Liver (tissue), 8 donors: ENCODE measurements at regions not wholly inside any gene's neighbourhood (a gene's known extent, or its start where the extent isn't known, plus 50 kb on each side); places are given as distances from the start of the nearest gene placed in this dataset.

Experiments used
- DNase-seq: peaks from one replicate; pipeline ENCODE4 v3.0.0-alpha.2; 2017; ENCODE audit warnings: low spot score
- H3K27ac ChIP-seq, 2 donors: one replicate each; pipeline ENCODE4 v1.7.0; 2013; ENCODE audit warnings: inconsistent platforms in 2 of 2, low read length in 2 of 2, control low read depth in 1 of 2, low read depth in 1 of 2, mild to moderate bottlenecking in 1 of 2
- H3K27me3 ChIP-seq, 4 donors: one replicate each; pipeline versions ENCODE4 v1.6.1 to v1.7.0; 2013; ENCODE audit warnings: low read length in 3 of 4, inconsistent platforms in 1 of 4, mild to moderate bottlenecking in 1 of 4, moderate library complexity in 1 of 4; ENCODE audit not compliant: control insufficient read depth in 4 of 4, insufficient read depth in 4 of 4
- H3K36me3 ChIP-seq, 4 donors: one replicate each; pipeline versions ENCODE4 v1.6.1 to v1.7.0; 2013; ENCODE audit warnings: low read length in 3 of 4, mild to moderate bottlenecking in 3 of 4, low read depth in 1 of 4, moderate library complexity in 1 of 4; ENCODE audit not compliant: control insufficient read depth in 4 of 4, insufficient read depth in 3 of 4
- H3K4me1 ChIP-seq, 4 donors: one replicate each; pipeline versions ENCODE4 v1.6.1 to v1.7.0; 2013; ENCODE audit warnings: low read length in 3 of 4, mild to moderate bottlenecking in 3 of 4, moderate library complexity in 1 of 4; ENCODE audit not compliant: control insufficient read depth in 4 of 4, insufficient read depth in 4 of 4
- H3K4me3 ChIP-seq, 3 donors: one replicate each; pipeline versions ENCODE4 v1.6.1 to v1.7.0; 2013; ENCODE audit warnings: low read length in 3 of 3, control low read depth in 1 of 3, low read depth in 1 of 3, mild to moderate bottlenecking in 1 of 3
- H3K9ac ChIP-seq, 2 donors: one replicate each; pipeline ENCODE4 v1.7.0; 2013; ENCODE audit warnings: low read length in 2 of 2, mild to moderate bottlenecking in 2 of 2, moderate library complexity in 2 of 2, control low read depth in 1 of 2, low read depth in 1 of 2
- H3K9me3 ChIP-seq, 4 donors: one replicate each; pipeline versions ENCODE4 v1.6.1 to v1.7.0; 2013; ENCODE audit warnings: low read length in 3 of 4; ENCODE audit not compliant: control insufficient read depth in 4 of 4
- FOXA1 ChIP-seq: IDR thresholded peaks from 2 replicates; pipeline ENCODE4 v1.6.1; 2016; ENCODE audit warnings: antibody characterized with exemption
- FOXA2 ChIP-seq: IDR thresholded peaks from 2 replicates; pipeline ENCODE4 v1.6.1; 2016; ENCODE audit warnings: antibody characterized with exemption
- GABPA ChIP-seq, 2 donors: IDR thresholded peaks in 1 of 2; conservative IDR thresholded peaks in 1 of 2; 2 replicates each; pipeline ENCODE4 v1.6.1; 2016; ENCODE audit warnings: antibody characterized with exemption in 2 of 2, mild to moderate bottlenecking in 1 of 2, moderate library complexity in 1 of 2
- HNF4A ChIP-seq, 2 donors: conservative IDR thresholded peaks; 2 replicates each; pipeline ENCODE4 v1.6.1; 2016; ENCODE audit warnings: antibody characterized with exemption in 2 of 2, mild to moderate bottlenecking in 2 of 2
- HNF4G ChIP-seq: IDR thresholded peaks from 2 replicates; pipeline ENCODE4 v1.6.1; 2016; ENCODE audit warnings: antibody characterized with exemption
- NR2F2 ChIP-seq: IDR thresholded peaks from 2 replicates; pipeline ENCODE4 v1.6.1; 2016; ENCODE audit warnings: antibody characterized with exemption
- RAD21 ChIP-seq, 2 donors: IDR thresholded peaks; 2 replicates each; pipeline ENCODE4 v1.6.1; 2016; ENCODE audit warnings: antibody characterized with exemption in 2 of 2, mild to moderate bottlenecking in 2 of 2
- RXRA ChIP-seq, 2 donors: IDR thresholded peaks; 2 replicates each; pipeline ENCODE4 v1.6.1; 2017 to 2018; ENCODE audit warnings: antibody characterized with exemption in 2 of 2, mild to moderate bottlenecking in 1 of 2
- SP1 ChIP-seq: IDR thresholded peaks from 2 replicates; pipeline ENCODE4 v1.6.1; 2018; ENCODE audit warnings: antibody characterized with exemption, mild to moderate bottlenecking
- TAF1 ChIP-seq: conservative IDR thresholded peaks from 2 replicates; pipeline ENCODE4 v1.6.1; 2016; ENCODE audit warnings: antibody characterized with exemption, mild to moderate bottlenecking
- YY1 ChIP-seq: IDR thresholded peaks from 2 replicates; pipeline ENCODE4 v1.6.1; 2016; ENCODE audit warnings: antibody characterized with exemption, mild to moderate bottlenecking
- WGBS: extraction: QIAGEN DNeasy Blood & Tissue Kit; methylation state at CpG from one replicate; pipeline ENCODE4 v1.1.7; 2013; 5-methylcytosine and 5-hydroxymethylcytosine counted together
- TF ChIP-seq, protein P1 (sequence below): IDR thresholded peaks from 2 replicates; pipeline ENCODE4 v1.6.1; 2016; ENCODE audit warnings: antibody characterized with exemption, mild to moderate bottlenecking
- TF ChIP-seq, protein P2 (sequence below): IDR thresholded peaks from 2 replicates; pipeline ENCODE4 v1.6.1; 2016; ENCODE audit warnings: antibody characterized with exemption
- TF ChIP-seq, protein P3 (sequence below): IDR thresholded peaks from 2 replicates; pipeline ENCODE4 v1.6.1; 2016; ENCODE audit warnings: antibody characterized with exemption
- TF ChIP-seq, protein P4 (sequence below): fragments of 150-350 bp; IDR thresholded peaks from 2 replicates; pipeline ENCODE4 v1.5.1; 2017; ENCODE audit warnings: improper control_type of control experiment, low read depth, low read length; ENCODE audit not compliant: missing input control
- TF ChIP-seq, protein P5 (sequence below): IDR thresholded peaks from 2 replicates; pipeline ENCODE4 v1.6.1; 2016; ENCODE audit warnings: antibody characterized with exemption
- donor health status: healthy.
- donor health status: healthy.
- donor health status: healthy.
- donor health status: healthy.
- donor health status: healthy.

DNA sequence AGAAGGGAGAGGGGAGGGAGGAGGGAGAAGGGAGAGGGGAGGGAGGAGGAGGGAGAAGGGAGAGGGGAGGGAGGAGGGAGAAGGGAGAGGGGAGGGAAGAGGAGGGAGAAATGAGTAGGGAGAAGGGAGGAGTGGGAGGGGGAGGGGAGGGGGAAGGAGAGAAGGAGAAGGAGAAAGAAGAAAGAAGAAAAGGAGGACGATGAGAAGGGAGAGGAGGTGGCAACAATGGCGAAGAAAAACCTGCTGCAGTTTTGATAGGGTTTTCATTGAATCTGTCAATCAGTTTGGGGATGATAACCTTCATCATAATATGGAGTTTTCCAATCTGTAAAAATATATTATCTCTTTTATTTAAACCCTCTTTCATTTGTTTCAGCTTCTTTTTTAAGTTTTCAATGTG is 185.2 kb downstream of the ADAM29 start:
- no peaks in the 10 kb centered on the region for H3K36me3 ChIP-seq
- H3K4me1 ChIP-seq, result no peaks in the 10 kb centered on the region
- H3K27me3 ChIP-seq, result no peaks in the 10 kb centered on the region
- TF ChIP-seq FOXA1 (no peak), RXRA (IDR thresholded peaks at IDR 0.05) (no peak), GABPA (IDR thresholded peaks at IDR 0.05 in 1 of 2, conservative IDR thresholded peaks at IDR 0.05 in 1 of 2) (no peak), FOXA2 (no peak), TAF1 (no peak), RAD21 (IDR thresholded peaks at IDR 0.05) (no peak), HNF4A (conservative IDR thresholded peaks at IDR 0.05) (no peak), NR2F2 (no peak), YY1 (no peak), HNF4G (no peak)
- TF ChIP-seq, protein P1, sequence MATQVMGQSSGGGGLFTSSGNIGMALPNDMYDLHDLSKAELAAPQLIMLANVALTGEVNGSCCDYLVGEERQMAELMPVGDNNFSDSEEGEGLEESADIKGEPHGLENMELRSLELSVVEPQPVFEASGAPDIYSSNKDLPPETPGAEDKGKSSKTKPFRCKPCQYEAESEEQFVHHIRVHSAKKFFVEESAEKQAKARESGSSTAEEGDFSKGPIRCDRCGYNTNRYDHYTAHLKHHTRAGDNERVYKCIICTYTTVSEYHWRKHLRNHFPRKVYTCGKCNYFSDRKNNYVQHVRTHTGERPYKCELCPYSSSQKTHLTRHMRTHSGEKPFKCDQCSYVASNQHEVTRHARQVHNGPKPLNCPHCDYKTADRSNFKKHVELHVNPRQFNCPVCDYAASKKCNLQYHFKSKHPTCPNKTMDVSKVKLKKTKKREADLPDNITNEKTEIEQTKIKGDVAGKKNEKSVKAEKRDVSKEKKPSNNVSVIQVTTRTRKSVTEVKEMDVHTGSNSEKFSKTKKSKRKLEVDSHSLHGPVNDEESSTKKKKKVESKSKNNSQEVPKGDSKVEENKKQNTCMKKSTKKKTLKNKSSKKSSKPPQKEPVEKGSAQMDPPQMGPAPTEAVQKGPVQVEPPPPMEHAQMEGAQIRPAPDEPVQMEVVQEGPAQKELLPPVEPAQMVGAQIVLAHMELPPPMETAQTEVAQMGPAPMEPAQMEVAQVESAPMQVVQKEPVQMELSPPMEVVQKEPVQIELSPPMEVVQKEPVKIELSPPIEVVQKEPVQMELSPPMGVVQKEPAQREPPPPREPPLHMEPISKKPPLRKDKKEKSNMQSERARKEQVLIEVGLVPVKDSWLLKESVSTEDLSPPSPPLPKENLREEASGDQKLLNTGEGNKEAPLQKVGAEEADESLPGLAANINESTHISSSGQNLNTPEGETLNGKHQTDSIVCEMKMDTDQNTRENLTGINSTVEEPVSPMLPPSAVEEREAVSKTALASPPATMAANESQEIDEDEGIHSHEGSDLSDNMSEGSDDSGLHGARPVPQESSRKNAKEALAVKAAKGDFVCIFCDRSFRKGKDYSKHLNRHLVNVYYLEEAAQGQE, result no peak
- TF ChIP-seq, protein P2, sequence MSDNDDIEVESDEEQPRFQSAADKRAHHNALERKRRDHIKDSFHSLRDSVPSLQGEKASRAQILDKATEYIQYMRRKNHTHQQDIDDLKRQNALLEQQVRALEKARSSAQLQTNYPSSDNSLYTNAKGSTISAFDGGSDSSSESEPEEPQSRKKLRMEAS, result no peak
- TF ChIP-seq, protein P3, sequence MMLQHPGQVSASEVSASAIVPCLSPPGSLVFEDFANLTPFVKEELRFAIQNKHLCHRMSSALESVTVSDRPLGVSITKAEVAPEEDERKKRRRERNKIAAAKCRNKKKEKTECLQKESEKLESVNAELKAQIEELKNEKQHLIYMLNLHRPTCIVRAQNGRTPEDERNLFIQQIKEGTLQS, result no peak
- TF ChIP-seq, protein P4, sequence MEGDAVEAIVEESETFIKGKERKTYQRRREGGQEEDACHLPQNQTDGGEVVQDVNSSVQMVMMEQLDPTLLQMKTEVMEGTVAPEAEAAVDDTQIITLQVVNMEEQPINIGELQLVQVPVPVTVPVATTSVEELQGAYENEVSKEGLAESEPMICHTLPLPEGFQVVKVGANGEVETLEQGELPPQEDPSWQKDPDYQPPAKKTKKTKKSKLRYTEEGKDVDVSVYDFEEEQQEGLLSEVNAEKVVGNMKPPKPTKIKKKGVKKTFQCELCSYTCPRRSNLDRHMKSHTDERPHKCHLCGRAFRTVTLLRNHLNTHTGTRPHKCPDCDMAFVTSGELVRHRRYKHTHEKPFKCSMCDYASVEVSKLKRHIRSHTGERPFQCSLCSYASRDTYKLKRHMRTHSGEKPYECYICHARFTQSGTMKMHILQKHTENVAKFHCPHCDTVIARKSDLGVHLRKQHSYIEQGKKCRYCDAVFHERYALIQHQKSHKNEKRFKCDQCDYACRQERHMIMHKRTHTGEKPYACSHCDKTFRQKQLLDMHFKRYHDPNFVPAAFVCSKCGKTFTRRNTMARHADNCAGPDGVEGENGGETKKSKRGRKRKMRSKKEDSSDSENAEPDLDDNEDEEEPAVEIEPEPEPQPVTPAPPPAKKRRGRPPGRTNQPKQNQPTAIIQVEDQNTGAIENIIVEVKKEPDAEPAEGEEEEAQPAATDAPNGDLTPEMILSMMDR, result no peak
- TF ChIP-seq, protein P5, sequence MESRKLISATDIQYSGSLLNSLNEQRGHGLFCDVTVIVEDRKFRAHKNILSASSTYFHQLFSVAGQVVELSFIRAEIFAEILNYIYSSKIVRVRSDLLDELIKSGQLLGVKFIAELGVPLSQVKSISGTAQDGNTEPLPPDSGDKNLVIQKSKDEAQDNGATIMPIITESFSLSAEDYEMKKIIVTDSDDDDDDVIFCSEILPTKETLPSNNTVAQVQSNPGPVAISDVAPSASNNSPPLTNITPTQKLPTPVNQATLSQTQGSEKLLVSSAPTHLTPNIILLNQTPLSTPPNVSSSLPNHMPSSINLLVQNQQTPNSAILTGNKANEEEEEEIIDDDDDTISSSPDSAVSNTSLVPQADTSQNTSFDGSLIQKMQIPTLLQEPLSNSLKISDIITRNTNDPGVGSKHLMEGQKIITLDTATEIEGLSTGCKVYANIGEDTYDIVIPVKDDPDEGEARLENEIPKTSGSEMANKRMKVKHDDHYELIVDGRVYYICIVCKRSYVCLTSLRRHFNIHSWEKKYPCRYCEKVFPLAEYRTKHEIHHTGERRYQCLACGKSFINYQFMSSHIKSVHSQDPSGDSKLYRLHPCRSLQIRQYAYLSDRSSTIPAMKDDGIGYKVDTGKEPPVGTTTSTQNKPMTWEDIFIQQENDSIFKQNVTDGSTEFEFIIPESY, result no peak
- no peaks in the 10 kb centered on the region for H3K9me3 ChIP-seq
- no peak for DNase-seq
- H3K9ac ChIP-seq, result no peak overlapping the region
- H3K4me3 ChIP-seq, result no peak overlapping the region
- 67% methylated on average over 2 of the region's 2 CpGs for WGBS
- no peak overlapping the region for H3K27ac ChIP-seq

DNA sequence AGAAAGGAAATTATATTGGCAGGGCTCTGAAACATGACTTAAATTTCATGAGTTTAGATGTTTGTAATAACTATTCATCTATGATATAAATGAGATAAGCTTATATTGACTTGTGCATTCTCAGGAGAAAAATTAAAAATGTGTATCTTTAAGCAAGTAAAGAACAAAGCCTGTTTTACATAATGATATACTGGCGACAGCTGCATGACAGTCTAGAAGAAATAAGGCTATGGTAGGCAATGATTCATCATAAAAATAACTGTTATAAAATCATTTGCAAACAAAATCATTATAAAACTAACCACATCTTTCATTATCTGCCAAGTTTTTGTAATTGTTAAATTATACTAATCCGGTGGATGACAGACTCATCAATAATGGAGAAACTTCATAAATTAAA is 188.1 kb downstream of the ADAM29 start:
- Histone ChIP-seq H3K27ac (no peak overlapping the region), H3K27me3 (no peaks in the 10 kb centered on the region), H3K9me3 (peaks cover 0 to 3% (median 1%) of the 10 kb centered on the region in 4 donors), H3K4me3 (no peak overlapping the region), H3K4me1 (no peaks in the 10 kb centered on the region), H3K9ac (no peak overlapping the region), H3K36me3 (no peaks in the 10 kb centered on the region)
- DNase-seq, result no peak
- 71% methylated on average over 2 of the region's 2 CpGs for WGBS
- TF ChIP-seq, protein P4, result no peak
- TF ChIP-seq SP1, result no peak
- TF ChIP-seq, protein P2, result no peak
- no peak for TF ChIP-seq HNF4G
- TF ChIP-seq, protein P5, result no peak
- TF ChIP-seq HNF4A (conservative IDR thresholded peaks at IDR 0.05), result no peak
- TF ChIP-seq, protein P3, result no peak
